Adrenal gland (tissue), 5 donors: ENCODE measurements at regions not wholly inside any gene's neighbourhood (a gene's known extent, or its start where the extent isn't known, plus 50 kb on each side); places are given as distances from the start of the nearest gene placed in this dataset.

Experiments
- POLR2A ChIP-seq, 2 donors: fragments of 450-650 bp; IDR thresholded peaks; one replicate each; pipeline ENCODE4 v1.6.1; 2017; ENCODE audit warnings: antibody characterized with exemption in 2 of 2, mild to moderate bottlenecking in 2 of 2, moderate library complexity in 1 of 2
- TF ChIP-seq, protein P1 (sequence below), 6 experiments: fragments of 450-650 bp in 4 of 6; fragments of 200-600 bp in 2 of 6; sonication (generic) in 1 of 6; IDR thresholded peaks; 1 replicate in 5 of 6; 2 replicates in 1 of 6; pipeline versions ENCODE4 v1.5.1 to v1.8.0; 2016 to 2021; ENCODE audit warnings: antibody characterized with exemption in 6 of 6, mild to moderate bottlenecking in 2 of 6, moderate library complexity in 1 of 6
- donor health status: DM: no; HTN: no; CAD: no.

- TF ChIP-seq, protein P1, sequence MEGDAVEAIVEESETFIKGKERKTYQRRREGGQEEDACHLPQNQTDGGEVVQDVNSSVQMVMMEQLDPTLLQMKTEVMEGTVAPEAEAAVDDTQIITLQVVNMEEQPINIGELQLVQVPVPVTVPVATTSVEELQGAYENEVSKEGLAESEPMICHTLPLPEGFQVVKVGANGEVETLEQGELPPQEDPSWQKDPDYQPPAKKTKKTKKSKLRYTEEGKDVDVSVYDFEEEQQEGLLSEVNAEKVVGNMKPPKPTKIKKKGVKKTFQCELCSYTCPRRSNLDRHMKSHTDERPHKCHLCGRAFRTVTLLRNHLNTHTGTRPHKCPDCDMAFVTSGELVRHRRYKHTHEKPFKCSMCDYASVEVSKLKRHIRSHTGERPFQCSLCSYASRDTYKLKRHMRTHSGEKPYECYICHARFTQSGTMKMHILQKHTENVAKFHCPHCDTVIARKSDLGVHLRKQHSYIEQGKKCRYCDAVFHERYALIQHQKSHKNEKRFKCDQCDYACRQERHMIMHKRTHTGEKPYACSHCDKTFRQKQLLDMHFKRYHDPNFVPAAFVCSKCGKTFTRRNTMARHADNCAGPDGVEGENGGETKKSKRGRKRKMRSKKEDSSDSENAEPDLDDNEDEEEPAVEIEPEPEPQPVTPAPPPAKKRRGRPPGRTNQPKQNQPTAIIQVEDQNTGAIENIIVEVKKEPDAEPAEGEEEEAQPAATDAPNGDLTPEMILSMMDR (IDR thresholded peaks at IDR 0.05) = no peak
- no peak for TF ChIP-seq POLR2A (IDR thresholded peaks at IDR 0.05)
These were observed 516.7 kb downstream of the NPHP4 start for GRCh38 chr1:5475572-5475971.
